Neural crest cell (in vitro differentiated cells): ENCODE measurements at regions not wholly inside any gene's neighbourhood (a gene's known extent, or its start where the extent isn't known, plus 50 kb on each side); places are given as distances from the start of the nearest gene placed in this dataset.
A peak's percentile ranks its signal among the peaks of the same experiment; 100 is the strongest.

Experiments used
- DNase-seq: peaks from one replicate; pipeline ENCODE4 v3.0.0; 2021; ENCODE audit warnings: low read depth, mixed read lengths, low spot score
- H3K27ac Mint-ChIP-seq: one replicate; pipeline ENCODE4 v1.8.0; 2021; ENCODE audit warnings: mild to moderate bottlenecking, mixed read lengths; ENCODE audit not compliant: unreplicated experiment
- H3K27me3 Mint-ChIP-seq: 2 replicates; pipeline ENCODE4 v1.8.0; 2021; ENCODE audit warnings: low read depth, mild to moderate bottlenecking, mixed read lengths
- H3K36me3 Mint-ChIP-seq: 2 replicates; pipeline ENCODE4 v1.8.0; 2021; ENCODE audit warnings: low read depth, mild to moderate bottlenecking, mixed read lengths
- H3K4me1 Mint-ChIP-seq: 2 replicates; pipeline ENCODE4 v1.8.0; 2021; ENCODE audit warnings: mixed read lengths
- H3K4me3 Mint-ChIP-seq: one replicate; pipeline ENCODE4 v1.8.0; 2021; ENCODE audit warnings: mild to moderate bottlenecking, mixed read lengths
- H3K9me3 Mint-ChIP-seq: 2 replicates; pipeline ENCODE4 v1.8.0; 2021; ENCODE audit warnings: mixed read lengths
- TF ChIP-seq, protein P1 (sequence below): fragments of 200-600 bp; sonication (generic); conservative IDR thresholded peaks from 2 replicates; pipeline ENCODE4 v1.5.0; 2021; ENCODE audit warnings: antibody characterized with exemption, mild to moderate bottlenecking

DNA sequence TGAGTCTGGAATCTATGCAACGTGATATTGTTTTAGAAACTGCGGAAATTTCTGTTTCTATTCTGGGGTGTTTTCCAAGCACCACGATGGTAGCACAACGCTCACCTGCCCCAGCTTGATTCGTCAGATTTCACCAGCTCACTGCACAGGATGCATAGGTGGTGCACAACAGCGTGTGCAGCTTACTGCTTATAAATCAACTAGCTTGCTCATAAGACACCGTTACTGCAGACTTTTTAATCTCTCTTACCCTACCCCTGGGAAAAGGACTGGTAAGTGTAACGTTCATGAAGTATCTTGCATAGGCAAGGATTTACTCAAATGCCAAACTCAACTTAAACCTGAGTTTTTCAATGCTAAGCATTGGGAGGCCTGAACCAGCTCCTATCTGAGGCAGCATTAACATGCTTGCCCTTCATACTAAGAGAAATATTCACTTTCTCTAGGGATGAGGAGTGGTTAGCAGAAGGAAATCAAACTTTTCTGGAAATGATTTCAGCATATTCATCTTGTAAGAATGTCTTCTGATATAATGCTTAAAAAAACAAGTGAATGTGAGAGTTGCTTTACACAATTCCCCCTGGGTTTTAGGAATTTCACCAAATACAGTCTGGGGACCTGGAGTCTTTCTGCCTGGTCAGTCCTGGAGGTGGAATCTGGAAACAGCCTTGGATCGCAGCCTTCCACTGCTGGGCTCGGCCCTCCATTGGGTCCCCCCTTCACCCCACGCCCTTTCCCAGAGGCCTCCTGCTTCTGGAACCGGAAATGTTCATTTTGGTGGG, 100.6 kb downstream of the DACT2 start:
- Mint-ChIP-seq H3K27me3 (peaks cover 2% of the 10 kb centered on the region), H3K4me3 (no peak overlapping the region), H3K4me1 (peaks cover 25% of the 10 kb centered on the region), H3K36me3 (no peaks in the 10 kb centered on the region), H3K27ac (no peak overlapping the region), H3K9me3 (no peaks in the 10 kb centered on the region)
- DNase-seq, result no peak
- TF ChIP-seq, protein P1, sequence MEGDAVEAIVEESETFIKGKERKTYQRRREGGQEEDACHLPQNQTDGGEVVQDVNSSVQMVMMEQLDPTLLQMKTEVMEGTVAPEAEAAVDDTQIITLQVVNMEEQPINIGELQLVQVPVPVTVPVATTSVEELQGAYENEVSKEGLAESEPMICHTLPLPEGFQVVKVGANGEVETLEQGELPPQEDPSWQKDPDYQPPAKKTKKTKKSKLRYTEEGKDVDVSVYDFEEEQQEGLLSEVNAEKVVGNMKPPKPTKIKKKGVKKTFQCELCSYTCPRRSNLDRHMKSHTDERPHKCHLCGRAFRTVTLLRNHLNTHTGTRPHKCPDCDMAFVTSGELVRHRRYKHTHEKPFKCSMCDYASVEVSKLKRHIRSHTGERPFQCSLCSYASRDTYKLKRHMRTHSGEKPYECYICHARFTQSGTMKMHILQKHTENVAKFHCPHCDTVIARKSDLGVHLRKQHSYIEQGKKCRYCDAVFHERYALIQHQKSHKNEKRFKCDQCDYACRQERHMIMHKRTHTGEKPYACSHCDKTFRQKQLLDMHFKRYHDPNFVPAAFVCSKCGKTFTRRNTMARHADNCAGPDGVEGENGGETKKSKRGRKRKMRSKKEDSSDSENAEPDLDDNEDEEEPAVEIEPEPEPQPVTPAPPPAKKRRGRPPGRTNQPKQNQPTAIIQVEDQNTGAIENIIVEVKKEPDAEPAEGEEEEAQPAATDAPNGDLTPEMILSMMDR, result no peak

DNA sequence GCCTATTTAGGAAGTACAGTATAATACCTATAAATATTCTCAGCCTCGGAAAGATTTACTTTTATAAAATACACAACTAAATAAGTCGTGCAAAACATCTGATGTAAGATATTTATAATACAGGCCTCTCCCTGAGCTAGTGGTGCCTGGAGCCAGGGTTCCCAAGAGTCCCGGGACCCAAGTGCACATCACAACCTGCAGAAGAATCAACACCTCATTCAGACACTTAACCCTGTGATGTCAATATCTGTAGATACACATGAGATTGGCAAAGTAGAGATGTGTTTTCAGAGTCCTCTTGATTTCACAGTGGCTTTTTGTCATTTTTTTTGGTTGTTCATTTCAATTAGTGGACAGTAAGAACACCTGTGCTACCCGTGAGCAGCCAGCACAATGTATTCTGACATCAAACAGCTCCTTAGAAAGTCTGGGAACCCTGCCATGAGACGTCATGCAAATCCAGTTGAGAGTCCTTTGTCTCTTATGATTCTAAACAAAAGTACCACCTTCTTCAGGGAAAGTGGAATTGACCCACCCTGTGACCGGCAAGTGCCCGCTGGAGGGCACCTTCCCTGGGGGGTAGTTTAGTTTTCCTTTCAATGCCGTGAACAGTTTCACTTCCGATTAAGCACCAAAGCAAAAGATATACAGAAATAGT, 101.6 kb downstream of the DACT2 start:
- Mint-ChIP-seq H3K9me3 (no peaks in the 10 kb centered on the region), H3K27ac (peak overlapping the region; percentile 24), H3K27me3 (peaks cover 2% of the 10 kb centered on the region), H3K4me3 (no peak overlapping the region), H3K4me1 (peaks cover 25% of the 10 kb centered on the region), H3K36me3 (no peaks in the 10 kb centered on the region)
- no peak for DNase-seq
- TF ChIP-seq, protein P1, result no peak

DNA sequence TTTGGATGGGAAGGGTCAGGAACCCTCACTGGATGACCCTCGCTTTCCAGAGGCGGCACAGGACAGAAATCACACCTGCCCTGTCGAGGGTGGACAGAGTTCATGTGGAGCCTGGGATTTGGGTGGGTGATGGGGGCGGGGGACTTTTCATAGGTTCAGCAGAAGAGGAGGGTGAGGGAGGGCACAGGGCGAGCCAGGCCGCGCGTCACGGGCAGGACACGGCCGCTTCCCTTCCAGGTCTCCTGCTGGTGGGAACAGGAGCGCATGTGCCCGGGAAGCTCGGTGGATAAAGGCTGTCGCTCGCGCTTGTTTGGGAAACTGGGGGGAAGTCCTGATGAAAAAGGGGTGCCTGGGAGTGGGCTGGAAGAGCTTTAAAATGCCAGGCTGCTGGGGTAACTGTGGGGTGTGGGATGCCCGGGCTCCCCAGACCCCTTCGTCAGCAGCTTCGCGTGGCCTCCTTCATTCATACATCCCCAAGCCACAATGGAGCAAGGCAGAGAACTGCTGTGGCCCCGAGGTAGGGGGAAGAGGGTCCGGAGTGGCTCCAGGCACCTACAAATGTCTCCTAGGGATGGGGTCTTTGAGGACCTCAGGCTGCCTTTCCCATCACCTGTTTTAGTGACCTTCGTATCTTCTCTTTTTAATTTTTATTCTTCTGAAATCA, 102.2 kb downstream of the DACT2 start:
- H3K36me3 Mint-ChIP-seq, result no peaks in the 10 kb centered on the region
- DNase-seq, result no peak
- TF ChIP-seq, protein P1, result no peak
- peaks cover 25% of the 10 kb centered on the region for H3K4me1 Mint-ChIP-seq
- peaks cover 2% of the 10 kb centered on the region for H3K27me3 Mint-ChIP-seq
- H3K4me3 Mint-ChIP-seq, result no peak overlapping the region
- H3K9me3 Mint-ChIP-seq, result no peaks in the 10 kb centered on the region
- peak overlapping the region; percentile 45 for H3K27ac Mint-ChIP-seq

DNA sequence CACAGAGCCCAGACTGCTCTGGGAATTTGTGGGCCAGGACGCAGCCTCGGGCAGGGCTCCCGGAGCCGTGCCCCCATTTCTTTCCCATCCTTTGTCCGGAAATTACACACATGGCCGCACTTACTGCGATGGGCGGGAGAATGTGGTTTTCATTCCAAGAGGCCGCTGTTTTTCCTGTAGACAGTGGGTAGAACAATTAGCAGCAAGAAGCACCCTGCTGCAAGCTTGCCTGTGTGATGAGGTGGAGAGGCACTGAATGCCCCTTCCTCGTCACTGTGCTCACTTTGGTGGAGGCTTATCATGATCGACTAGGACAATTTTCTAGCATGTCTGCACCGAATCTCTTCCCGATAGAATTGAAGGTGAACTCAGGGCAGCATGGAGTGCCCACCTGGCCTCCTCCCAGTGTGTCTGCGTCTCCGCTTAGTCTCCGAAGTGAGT, 102.8 kb downstream of the DACT2 start:
- DNase-seq, result no peak

DNA sequence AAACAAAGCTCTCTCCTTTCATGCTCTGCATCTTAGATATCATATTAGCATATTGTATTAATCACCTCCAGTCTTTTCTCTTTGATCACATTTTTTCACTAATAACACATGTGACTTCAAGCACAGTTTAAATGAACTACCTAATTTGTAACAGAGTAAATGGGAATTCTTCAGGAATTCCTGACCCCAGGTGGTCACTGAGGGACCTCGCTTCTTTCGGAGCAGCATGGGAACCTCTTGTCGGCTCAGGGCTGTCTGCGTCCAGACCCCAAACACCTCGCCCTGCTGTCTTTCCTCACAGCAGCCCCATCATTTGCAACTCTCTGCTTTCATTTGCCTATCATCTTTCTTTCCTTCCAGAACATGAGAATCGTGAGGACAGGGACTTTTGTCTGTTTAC, 103.5 kb downstream of the DACT2 start:
- Mint-ChIP-seq H3K27ac (peak overlapping the region; percentile 93), H3K4me3 (no peak overlapping the region), H3K36me3 (no peaks in the 10 kb centered on the region), H3K9me3 (no peaks in the 10 kb centered on the region), H3K4me1 (peaks cover 31% of the 10 kb centered on the region), H3K27me3 (peaks cover 2% of the 10 kb centered on the region)
- no peak for DNase-seq
- TF ChIP-seq, protein P1, result no peak

More for the DNA sequence above, 102.8 kb downstream of the DACT2 start:
- Mint-ChIP-seq H3K27ac (peak overlapping the region; percentile 93), H3K4me1 (peaks cover 27% of the 10 kb centered on the region), H3K9me3 (no peaks in the 10 kb centered on the region), H3K4me3 (peak overlapping the region; percentile 21), H3K36me3 (no peaks in the 10 kb centered on the region), H3K27me3 (peaks cover 2% of the 10 kb centered on the region)
- TF ChIP-seq, protein P1, result no peak
